MM.1S (cell line): ENCODE measurements at regions not wholly inside any gene's neighbourhood (a gene's known extent, or its start where the extent isn't known, plus 50 kb on each side); places are given as distances from the start of the nearest gene placed in this dataset.
"Not testable (repeated sequence)": the region's sequence is repeated elsewhere in the genome, so short reads cannot be mapped to it uniquely, and the experiment has no call there.

ENCODE experiments used
- CTCF ChIP-seq: fragments of 300-600 bp; sonication (generic); IDR thresholded peaks from 2 replicates; pipeline ENCODE4 v1.5.1; 2016; ENCODE audit warnings: antibody characterized with exemption, low read length, mixed read lengths
- EZH2 ChIP-seq: fragments of 300-600 bp; sonication (generic); optimal IDR thresholded peaks from 2 replicates; pipeline ENCODE3; 2017; ENCODE audit warnings: low read depth, mild to moderate bottlenecking, antibody characterized with exemption, low read length, mixed read lengths
- EZH2phosphoT487 ChIP-seq: fragments of 300-600 bp; sonication (generic); IDR thresholded peaks from 2 replicates; pipeline ENCODE4 v1.6.1; 2018; ENCODE audit warnings: antibody characterized with exemption, low read length

GRCh38 chr1:242673165-242673564, 148.7 kb upstream of the PLD5 start:
- TF ChIP-seq CTCF, EZH2, EZH2phosphoT487: not testable (repeated sequence)
